Nephron (organoid): ENCODE measurements at regions not wholly inside any gene's neighbourhood (a gene's known extent, or its start where the extent isn't known, plus 50 kb on each side); places are given as distances from the start of the nearest gene placed in this dataset.

Experiments
- H3K27ac Mint-ChIP-seq, 3 experiments: 2 replicates each; pipeline ENCODE4 v1.8.0; 2020; ENCODE audit warnings: mixed read lengths in 3 of 3, mild to moderate bottlenecking in 2 of 3, moderate library complexity in 1 of 3
- H3K27me3 Mint-ChIP-seq: 2 replicates; pipeline ENCODE4 v1.8.0; 2021; ENCODE audit warnings: low read depth, mild to moderate bottlenecking, moderate library complexity, mixed read lengths
- H3K36me3 Mint-ChIP-seq: 2 replicates; pipeline ENCODE4 v1.8.0; 2020; ENCODE audit warnings: low read depth, mixed read lengths
- H3K4me1 Mint-ChIP-seq: 2 replicates; pipeline ENCODE4 v1.8.0; 2020; ENCODE audit warnings: mixed read lengths
- H3K4me3 Mint-ChIP-seq, 3 experiments: 2 replicates each; pipeline ENCODE4 v1.8.0; 2020; ENCODE audit warnings: mild to moderate bottlenecking in 3 of 3, mixed read lengths in 3 of 3, moderate library complexity in 2 of 3
- H3K9me3 Mint-ChIP-seq: 2 replicates; pipeline ENCODE4 v1.8.0; 2020; ENCODE audit warnings: mixed read lengths
- CTCF ChIP-seq, 3 experiments: fragments of 200-600 bp; sonication (generic); IDR thresholded peaks; one replicate each; pipeline ENCODE4 v1.5.0; 2021; ENCODE audit warnings: antibody characterized with exemption in 3 of 3; ENCODE audit not compliant: unreplicated experiment in 3 of 3

DNA sequence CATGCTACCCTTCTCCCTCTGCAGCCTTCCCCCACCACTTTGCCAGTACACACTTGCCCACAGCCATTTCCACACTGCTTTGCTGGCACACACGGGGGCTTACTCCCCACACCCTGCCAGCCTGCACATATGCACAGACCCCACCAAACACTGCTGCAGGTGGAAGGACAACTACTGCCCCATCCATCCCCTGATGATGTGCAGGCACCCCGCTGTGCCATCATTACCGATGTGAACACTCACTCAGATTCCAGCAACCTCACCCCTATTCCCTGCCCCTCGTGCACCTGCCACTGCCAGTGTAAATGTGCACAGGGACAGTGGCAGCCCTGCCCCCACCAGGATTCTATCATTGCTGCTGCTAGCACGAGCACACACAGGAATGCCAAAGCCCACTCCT, 1400.8 kb upstream of the DDX18 start:
- TF ChIP-seq CTCF (IDR thresholded peaks at IDR 0.05; ENCODE audit: unreplicated experiment in 3 of 3), result no peak
- peaks cover 5% of the 10 kb centered on the region for H3K4me1 Mint-ChIP-seq
- H3K27me3 Mint-ChIP-seq, result no peaks in the 10 kb centered on the region
- no peak overlapping the region for H3K27ac Mint-ChIP-seq
- no peaks in the 10 kb centered on the region for H3K36me3 Mint-ChIP-seq
- no peak overlapping the region for H3K4me3 Mint-ChIP-seq
- peaks cover 5% of the 10 kb centered on the region for H3K9me3 Mint-ChIP-seq

DNA sequence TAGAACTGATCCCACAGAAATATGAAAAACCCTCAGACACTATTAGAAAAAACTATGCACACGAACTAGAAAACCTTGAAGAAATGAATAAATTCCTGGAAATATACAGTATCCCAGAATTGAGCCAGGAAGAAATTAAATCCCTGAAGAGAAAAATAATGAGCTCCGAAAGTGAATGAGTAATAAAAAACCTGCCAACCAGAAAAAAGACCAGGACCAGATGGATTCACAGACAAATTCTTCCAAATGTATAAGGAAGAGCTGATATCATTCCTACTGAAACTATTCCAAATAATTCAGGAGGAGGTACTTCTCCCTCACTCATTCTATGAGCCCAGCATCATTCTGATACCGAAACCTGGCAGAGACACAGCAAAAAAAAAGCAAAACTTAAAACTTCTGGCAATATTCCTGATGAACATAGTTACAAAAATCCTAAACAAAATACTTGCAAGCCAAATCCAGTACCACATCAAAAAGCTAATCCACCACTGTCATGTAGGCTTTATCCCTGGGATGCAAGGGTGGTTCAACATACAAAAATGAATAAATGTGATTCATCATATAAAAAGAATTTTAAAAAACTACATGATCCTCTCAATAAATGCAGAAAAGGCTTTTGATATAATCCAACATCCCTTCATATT, 1397.6 kb upstream of the DDX18 start:
- H3K27me3 Mint-ChIP-seq, result no peaks in the 10 kb centered on the region
- no peak for TF ChIP-seq CTCF (IDR thresholded peaks at IDR 0.05; ENCODE audit: unreplicated experiment in 3 of 3)
- no peak overlapping the region for H3K4me3 Mint-ChIP-seq
- no peak overlapping the region for H3K27ac Mint-ChIP-seq
- H3K4me1 Mint-ChIP-seq, result no peaks in the 10 kb centered on the region
- H3K9me3 Mint-ChIP-seq, result peaks cover 5% of the 10 kb centered on the region
- H3K36me3 Mint-ChIP-seq, result no peaks in the 10 kb centered on the region

DNA sequence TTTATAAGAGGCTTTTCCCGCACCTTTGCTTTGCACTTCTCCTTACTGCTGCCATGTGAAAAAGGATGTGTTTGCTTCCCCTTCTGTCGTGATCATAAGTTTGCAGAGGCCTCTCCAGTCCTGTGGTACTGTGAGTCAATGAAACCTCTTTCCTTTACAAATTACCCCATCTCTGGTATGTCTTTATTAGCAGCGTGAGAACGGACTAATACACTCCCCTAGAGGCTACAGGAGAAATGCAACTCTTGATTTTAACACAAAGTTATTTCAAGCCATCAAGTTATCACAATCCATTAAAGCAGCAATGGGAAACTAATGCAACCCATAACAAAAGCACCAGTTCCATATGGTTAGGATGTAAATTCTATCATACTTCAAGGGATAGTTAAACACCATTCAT, 1378.8 kb upstream of the DDX18 start:
- H3K27ac Mint-ChIP-seq, result no peak overlapping the region
- TF ChIP-seq CTCF (IDR thresholded peaks at IDR 0.05; ENCODE audit: unreplicated experiment in 3 of 3), result no peak
- peaks cover 14% of the 10 kb centered on the region for H3K9me3 Mint-ChIP-seq
- no peaks in the 10 kb centered on the region for H3K4me1 Mint-ChIP-seq
- no peaks in the 10 kb centered on the region for H3K27me3 Mint-ChIP-seq
- H3K36me3 Mint-ChIP-seq, result no peaks in the 10 kb centered on the region
- H3K4me3 Mint-ChIP-seq, result no peak overlapping the region

- H3K36me3 Mint-ChIP-seq, result no peaks in the 10 kb centered on the region
- no peak for TF ChIP-seq CTCF (IDR thresholded peaks at IDR 0.05; ENCODE audit: unreplicated experiment in 3 of 3)
- H3K9me3 Mint-ChIP-seq, result peaks cover 6% of the 10 kb centered on the region
Observed at GRCh38 chr2:116440104-116440653, 1374.3 kb upstream of the DDX18 start.

DNA sequence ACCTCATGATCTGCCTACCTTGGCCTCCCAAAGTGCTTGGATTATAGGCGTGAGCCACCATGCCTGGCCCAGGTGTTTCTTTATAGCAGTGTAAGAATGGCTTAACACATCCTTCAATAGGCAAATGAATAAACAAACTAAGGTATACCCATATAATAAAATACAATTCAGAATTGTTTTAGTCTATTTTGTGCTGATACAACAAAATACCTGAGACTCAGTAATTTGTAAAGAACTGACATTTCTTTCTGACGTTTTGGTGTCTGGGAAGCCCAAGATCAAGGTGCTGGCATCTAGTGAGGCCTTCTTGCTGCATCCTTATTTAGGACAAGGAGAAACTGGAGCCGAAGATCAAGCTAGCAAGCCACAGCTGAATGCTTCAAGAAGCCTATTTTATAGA, 1372.1 kb upstream of the DDX18 start:
- TF ChIP-seq CTCF (IDR thresholded peaks at IDR 0.05; ENCODE audit: unreplicated experiment in 3 of 3), result no peak
- Mint-ChIP-seq H3K27ac (no peak overlapping the region), H3K36me3 (no peaks in the 10 kb centered on the region), H3K4me1 (no peaks in the 10 kb centered on the region), H3K4me3 (no peak overlapping the region), H3K27me3 (no peaks in the 10 kb centered on the region), H3K9me3 (peaks cover 6% of the 10 kb centered on the region)

More at GRCh38 chr2:116440104-116440653, 1374.3 kb upstream of the DDX18 start:
- Mint-ChIP-seq H3K27me3 (no peaks in the 10 kb centered on the region), H3K4me3 (no peak overlapping the region), H3K4me1 (no peaks in the 10 kb centered on the region), H3K27ac (no peak overlapping the region)

GRCh38 chr2:116444256-116444872, 1370.1 kb upstream of the DDX18 start:
- no peaks in the 10 kb centered on the region for H3K4me1 Mint-ChIP-seq
- H3K36me3 Mint-ChIP-seq, result no peaks in the 10 kb centered on the region
- no peak overlapping the region for H3K27ac Mint-ChIP-seq
- no peak for TF ChIP-seq CTCF (IDR thresholded peaks at IDR 0.05; ENCODE audit: unreplicated experiment in 3 of 3)
- H3K9me3 Mint-ChIP-seq, result peaks cover 6% of the 10 kb centered on the region
- H3K27me3 Mint-ChIP-seq, result no peaks in the 10 kb centered on the region
- H3K4me3 Mint-ChIP-seq, result no peak overlapping the region
